ENCODE measurements at regions not wholly inside any gene's neighbourhood (a gene's known extent, or its start where the extent isn't known, plus 50 kb on each side); places are given as distances from the start of the nearest gene placed in this dataset.
"Not testable (repeated sequence)": the region's sequence is repeated elsewhere in the genome, so short reads cannot be mapped to it uniquely, and the experiment has no call there.

GRCh38 chrX:16067886-16068515, 55.4 kb upstream of the GRPR start:
- Histone ChIP-seq H3K36me3 (ENCODE audit: insufficient read depth, low read length) (no peaks in the 10 kb centered on the region), H3K27me3 (ENCODE audit: insufficient read depth, low read length) (no peaks in the 10 kb centered on the region), H3K27ac (ENCODE audit: low read depth, low read length) (no peak overlapping the region), H3K4me3 (ENCODE audit: low read depth, low read length) (no peak overlapping the region), H3K4me1 (ENCODE audit: control insufficient read depth, insufficient read depth, low read length, unreplicated experiment) (no peaks in the 10 kb centered on the region), H3K79me2 (ENCODE audit: control insufficient read depth, insufficient read depth, low read length, unreplicated experiment) (no peaks in the 10 kb centered on the region), H2AFZ (ENCODE audit: low read length, unreplicated experiment) (no peak overlapping the region)

DNA sequence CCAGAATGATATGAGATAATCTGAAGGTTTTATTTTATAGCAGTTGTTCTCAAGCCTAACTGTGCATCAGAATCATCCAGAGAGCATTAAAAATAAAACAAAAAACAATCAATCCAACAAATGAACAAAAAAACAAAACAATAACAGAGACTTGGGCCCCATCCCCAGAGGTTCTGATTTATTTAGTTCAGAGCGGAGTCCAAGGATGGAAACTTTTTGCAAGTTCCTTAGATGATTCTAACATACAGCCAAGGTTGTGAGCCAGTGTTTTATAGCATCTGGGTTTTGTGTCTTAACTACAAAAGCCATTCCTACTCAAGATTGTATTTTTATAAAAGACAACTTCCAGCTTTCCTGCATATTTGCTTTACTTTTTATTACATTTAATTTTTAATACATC, 59.4 kb upstream of the GRPR start:
- Histone ChIP-seq H3K4me3 (ENCODE audit: low read depth, low read length) (no peak overlapping the region), H3K27ac (ENCODE audit: low read depth, low read length) (no peak overlapping the region), H3K79me2 (ENCODE audit: control insufficient read depth, insufficient read depth, low read length, unreplicated experiment) (no peaks in the 10 kb centered on the region), H3K4me1 (ENCODE audit: control insufficient read depth, insufficient read depth, low read length, unreplicated experiment) (no peaks in the 10 kb centered on the region), H2AFZ (ENCODE audit: low read length, unreplicated experiment) (no peak overlapping the region), H3K36me3 (ENCODE audit: insufficient read depth, low read length) (no peaks in the 10 kb centered on the region), H3K27me3 (ENCODE audit: insufficient read depth, low read length) (no peaks in the 10 kb centered on the region)

GRCh38 chrX:16063141-16063540, 60.2 kb upstream of the GRPR start:
- Histone ChIP-seq H3K27me3 (ENCODE audit: insufficient read depth, low read length) (no peaks in the 10 kb centered on the region), H2AFZ (ENCODE audit: low read length, unreplicated experiment) (no peak overlapping the region), H3K4me3 (ENCODE audit: low read depth, low read length) (no peak overlapping the region), H3K79me2 (ENCODE audit: control insufficient read depth, insufficient read depth, low read length, unreplicated experiment) (no peaks in the 10 kb centered on the region), H3K4me1 (ENCODE audit: control insufficient read depth, insufficient read depth, low read length, unreplicated experiment) (no peaks in the 10 kb centered on the region), H3K27ac (ENCODE audit: low read depth, low read length) (no peak overlapping the region), H3K36me3 (ENCODE audit: insufficient read depth, low read length) (no peaks in the 10 kb centered on the region)

DNA sequence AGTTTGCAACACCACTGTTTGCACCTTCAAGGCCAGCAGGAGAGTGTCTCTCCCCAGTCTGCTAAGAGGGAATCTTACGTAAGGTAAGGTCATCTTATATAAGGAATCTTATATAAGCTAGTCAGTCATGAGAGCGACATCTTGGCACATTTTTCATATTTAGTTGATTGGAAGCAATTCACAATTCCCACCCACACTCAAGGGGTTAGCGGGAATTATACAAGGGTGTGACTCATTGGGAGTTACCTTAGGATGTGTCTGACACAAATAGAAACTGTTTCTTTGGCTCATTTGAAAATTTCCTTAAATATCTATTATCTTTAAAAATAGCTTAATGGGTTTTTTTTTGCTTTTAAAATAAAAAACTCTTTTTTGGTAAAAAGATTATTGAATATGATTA, 62.1 kb upstream of the GRPR start:
- H2AFZ ChIP-seq (ENCODE audit: low read length, unreplicated experiment) = no peak overlapping the region
- no peak overlapping the region for H3K4me3 ChIP-seq (ENCODE audit: low read depth, low read length)
- H3K27ac ChIP-seq (ENCODE audit: low read depth, low read length) = no peak overlapping the region
- no peaks in the 10 kb centered on the region for H3K27me3 ChIP-seq (ENCODE audit: insufficient read depth, low read length)
- H3K79me2 ChIP-seq (ENCODE audit: control insufficient read depth, insufficient read depth, low read length, unreplicated experiment) = no peaks in the 10 kb centered on the region
- H3K4me1 ChIP-seq (ENCODE audit: control insufficient read depth, insufficient read depth, low read length, unreplicated experiment) = no peaks in the 10 kb centered on the region
- no peaks in the 10 kb centered on the region for H3K36me3 ChIP-seq (ENCODE audit: insufficient read depth, low read length)

DNA sequence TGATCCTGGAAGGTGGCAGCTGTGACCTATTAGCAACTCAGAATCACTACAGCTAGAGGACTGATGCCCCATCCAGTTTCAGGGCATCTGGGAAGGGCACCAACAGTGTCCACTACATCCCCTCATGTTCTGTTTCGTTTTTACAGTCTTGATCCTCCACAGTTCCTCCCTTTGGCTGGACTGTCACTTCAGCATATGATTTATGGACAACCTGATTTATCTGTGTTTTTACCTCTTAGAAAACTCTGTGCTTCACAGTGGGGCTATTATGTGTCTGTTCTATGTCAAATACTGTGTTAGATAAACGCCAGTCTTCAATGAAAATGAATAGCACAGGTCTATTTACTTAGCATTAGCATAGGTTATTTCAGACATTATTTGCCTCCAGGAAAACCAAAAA, 63.1 kb upstream of the GRPR start:
- Histone ChIP-seq H3K27me3 (ENCODE audit: insufficient read depth, low read length) (no peaks in the 10 kb centered on the region), H3K27ac (ENCODE audit: low read depth, low read length) (no peak overlapping the region), H3K79me2 (ENCODE audit: control insufficient read depth, insufficient read depth, low read length, unreplicated experiment) (no peaks in the 10 kb centered on the region), H2AFZ (ENCODE audit: low read length, unreplicated experiment) (no peak overlapping the region), H3K4me1 (ENCODE audit: control insufficient read depth, insufficient read depth, low read length, unreplicated experiment) (no peaks in the 10 kb centered on the region), H3K36me3 (ENCODE audit: insufficient read depth, low read length) (no peaks in the 10 kb centered on the region), H3K4me3 (ENCODE audit: low read depth, low read length) (no peak overlapping the region)

DNA sequence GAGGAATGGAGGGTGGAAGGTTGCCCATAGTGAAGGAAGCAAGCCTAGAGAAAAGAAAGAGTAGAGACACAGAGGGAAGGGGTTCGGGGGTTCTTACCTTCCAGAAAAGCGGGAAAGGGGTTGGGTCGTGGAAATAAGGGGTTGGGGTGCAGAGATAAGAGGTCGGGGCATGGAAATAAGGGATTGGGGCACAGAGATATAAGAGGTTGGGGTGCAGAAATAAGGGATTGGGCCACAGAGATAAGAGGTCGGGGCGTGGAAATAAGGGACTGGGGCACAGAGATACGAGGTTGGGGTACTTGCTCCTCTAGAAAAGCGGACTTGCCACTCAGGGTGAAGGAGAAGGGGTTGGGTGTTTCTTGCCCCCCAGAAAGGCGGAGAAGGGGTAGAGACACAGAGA, 74.2 kb upstream of the GRPR start:
- H3K4me1 ChIP-seq (ENCODE audit: control insufficient read depth, insufficient read depth, low read length, unreplicated experiment); H3K27me3 ChIP-seq (ENCODE audit: insufficient read depth, low read length); H3K27ac ChIP-seq (ENCODE audit: low read depth, low read length); H3K4me3 ChIP-seq (ENCODE audit: low read depth, low read length); H3K36me3 ChIP-seq (ENCODE audit: insufficient read depth, low read length); H2AFZ ChIP-seq (ENCODE audit: low read length, unreplicated experiment); H3K79me2 ChIP-seq (ENCODE audit: control insufficient read depth, insufficient read depth, low read length, unreplicated experiment): not testable (repeated sequence)

DNA sequence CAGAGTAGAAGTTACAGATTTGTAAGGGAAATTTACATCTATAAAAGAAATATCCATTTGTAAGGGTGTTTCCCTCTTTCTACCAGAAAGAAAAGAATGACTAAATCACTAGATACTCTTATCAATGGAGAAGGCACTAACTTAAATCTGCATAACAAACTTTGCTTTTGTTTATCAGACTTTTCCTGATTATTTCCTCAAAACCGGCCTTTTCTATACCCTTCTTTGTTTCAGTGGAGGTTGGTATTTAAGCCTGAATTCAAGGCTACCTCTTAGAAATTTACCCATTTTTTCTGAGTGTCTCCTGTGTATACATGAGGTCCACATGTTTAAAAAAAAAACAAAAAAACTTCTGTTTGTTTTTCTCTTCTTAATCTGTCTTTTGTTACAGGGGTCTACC, 80.4 kb upstream of the GRPR start:
- no peaks in the 10 kb centered on the region for H3K4me1 ChIP-seq (ENCODE audit: control insufficient read depth, insufficient read depth, low read length, unreplicated experiment)
- no peak overlapping the region for H2AFZ ChIP-seq (ENCODE audit: low read length, unreplicated experiment)
- no peak overlapping the region for H3K27ac ChIP-seq (ENCODE audit: low read depth, low read length)
- H3K36me3 ChIP-seq (ENCODE audit: insufficient read depth, low read length) = no peaks in the 10 kb centered on the region
- no peaks in the 10 kb centered on the region for H3K79me2 ChIP-seq (ENCODE audit: control insufficient read depth, insufficient read depth, low read length, unreplicated experiment)
- no peaks in the 10 kb centered on the region for H3K27me3 ChIP-seq (ENCODE audit: insufficient read depth, low read length)
- no peak overlapping the region for H3K4me3 ChIP-seq (ENCODE audit: low read depth, low read length)

DNA sequence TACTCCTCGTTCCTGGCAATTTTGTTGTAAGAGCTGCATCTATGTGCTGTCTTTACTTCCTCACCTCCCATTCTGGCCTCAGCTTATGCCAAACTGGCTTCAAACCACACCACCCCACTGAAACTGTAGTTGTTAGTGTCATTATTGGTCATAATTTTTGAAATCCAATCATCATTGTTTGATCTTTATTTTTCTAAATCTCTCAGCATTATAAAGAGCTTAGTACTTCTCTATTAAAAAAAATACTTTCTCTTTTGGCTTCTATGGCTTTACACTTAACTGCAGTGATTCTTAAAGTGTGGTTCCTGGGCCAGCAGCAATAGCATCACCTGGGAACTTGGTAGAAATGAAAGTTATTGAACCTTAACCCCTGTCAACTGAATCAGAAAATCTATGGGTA, 83.5 kb upstream of the GRPR start:
- H3K27me3 ChIP-seq (ENCODE audit: insufficient read depth, low read length) = 0 out of 2 replicates have a peak, but pooled peaks cover 3% of the 10 kb centered on the region
- no peak overlapping the region for H2AFZ ChIP-seq (ENCODE audit: low read length, unreplicated experiment)
- no peaks in the 10 kb centered on the region for H3K4me1 ChIP-seq (ENCODE audit: control insufficient read depth, insufficient read depth, low read length, unreplicated experiment)
- no peaks in the 10 kb centered on the region for H3K36me3 ChIP-seq (ENCODE audit: insufficient read depth, low read length)
- H3K27ac ChIP-seq (ENCODE audit: low read depth, low read length) = no peak overlapping the region
- H3K4me3 ChIP-seq (ENCODE audit: low read depth, low read length) = no peak overlapping the region
- no peaks in the 10 kb centered on the region for H3K79me2 ChIP-seq (ENCODE audit: control insufficient read depth, insufficient read depth, low read length, unreplicated experiment)

GRCh38 chrX:16039363-16039762, 84.0 kb upstream of the GRPR start:
- H3K4me1 ChIP-seq (ENCODE audit: control insufficient read depth, insufficient read depth, low read length, unreplicated experiment) = no peaks in the 10 kb centered on the region
- H2AFZ ChIP-seq (ENCODE audit: low read length, unreplicated experiment) = no peak overlapping the region
- H3K79me2 ChIP-seq (ENCODE audit: control insufficient read depth, insufficient read depth, low read length, unreplicated experiment) = no peaks in the 10 kb centered on the region
- H3K27me3 ChIP-seq (ENCODE audit: insufficient read depth, low read length) = 0 out of 2 replicates have a peak, but pooled peaks cover 3% of the 10 kb centered on the region
- H3K4me3 ChIP-seq (ENCODE audit: low read depth, low read length) = no peak overlapping the region
- no peak overlapping the region for H3K27ac ChIP-seq (ENCODE audit: low read depth, low read length)
- H3K36me3 ChIP-seq (ENCODE audit: insufficient read depth, low read length) = no peaks in the 10 kb centered on the region

- H3K4me3 ChIP-seq (ENCODE audit: low read depth, low read length) = no peak overlapping the region
- H3K27ac ChIP-seq (ENCODE audit: low read depth, low read length) = no peak overlapping the region
- no peak overlapping the region for H2AFZ ChIP-seq (ENCODE audit: low read length, unreplicated experiment)
- no peaks in the 10 kb centered on the region for H3K36me3 ChIP-seq (ENCODE audit: insufficient read depth, low read length)
- H3K79me2 ChIP-seq (ENCODE audit: control insufficient read depth, insufficient read depth, low read length, unreplicated experiment) = no peaks in the 10 kb centered on the region
- H3K27me3 ChIP-seq (ENCODE audit: insufficient read depth, low read length) = 0 out of 2 replicates have a peak, but pooled peaks cover 3% of the 10 kb centered on the region
- no peaks in the 10 kb centered on the region for H3K4me1 ChIP-seq (ENCODE audit: control insufficient read depth, insufficient read depth, low read length, unreplicated experiment)
Measured at GRCh38 chrX:16033331-16033730, 90.0 kb upstream of the GRPR start.

DNA sequence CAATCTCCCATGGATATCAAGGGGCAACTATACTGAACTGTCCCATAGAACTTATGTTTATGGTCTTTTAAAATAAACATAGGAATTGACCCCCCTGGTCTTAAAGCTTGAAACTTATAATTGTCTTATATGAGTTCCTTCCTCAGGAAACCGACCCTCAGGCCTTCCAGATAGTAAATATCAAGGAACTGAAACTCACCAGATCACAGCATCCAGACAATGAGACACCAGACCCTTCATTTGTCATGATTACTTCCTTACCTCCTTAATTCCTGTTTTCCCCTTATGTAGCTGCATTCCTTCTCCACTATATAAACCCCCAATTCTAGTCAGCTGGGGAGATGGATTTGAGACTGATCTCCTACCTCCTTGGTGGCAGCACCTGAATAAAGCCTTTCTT, 94.8 kb upstream of the GRPR start:
- Histone ChIP-seq H2AFZ (ENCODE audit: low read length, unreplicated experiment) (no peak overlapping the region), H3K4me1 (ENCODE audit: control insufficient read depth, insufficient read depth, low read length, unreplicated experiment) (peaks cover 12% of the 10 kb centered on the region), H3K27ac (ENCODE audit: low read depth, low read length) (no peak overlapping the region), H3K36me3 (ENCODE audit: insufficient read depth, low read length) (no peaks in the 10 kb centered on the region), H3K79me2 (ENCODE audit: control insufficient read depth, insufficient read depth, low read length, unreplicated experiment) (no peaks in the 10 kb centered on the region), H3K4me3 (ENCODE audit: low read depth, low read length) (no peak overlapping the region), H3K27me3 (ENCODE audit: insufficient read depth, low read length) (no peaks in the 10 kb centered on the region)

All from ACC112 (cell line).